Testis (tissue), 2 donors: ENCODE measurements at regions not wholly inside any gene's neighbourhood (a gene's known extent, or its start where the extent isn't known, plus 50 kb on each side); places are given as distances from the start of the nearest gene placed in this dataset.

ENCODE experiments used
- POLR2A ChIP-seq: fragments of 450-650 bp; IDR thresholded peaks from one replicate; pipeline ENCODE4 v1.6.1; 2017; ENCODE audit warnings: antibody characterized with exemption, mild to moderate bottlenecking, moderate library complexity
- TF ChIP-seq, protein P1 (sequence below), 3 experiments: fragments of 450-650 bp in 2 of 3; fragments of 200-600 bp in 1 of 3; sonication (generic) in 1 of 3; IDR thresholded peaks; one replicate each; pipeline ENCODE4 v1.5.1; 2016 to 2019; ENCODE audit warnings: antibody characterized with exemption in 3 of 3, mild to moderate bottlenecking in 2 of 3, moderate library complexity in 1 of 3

DNA sequence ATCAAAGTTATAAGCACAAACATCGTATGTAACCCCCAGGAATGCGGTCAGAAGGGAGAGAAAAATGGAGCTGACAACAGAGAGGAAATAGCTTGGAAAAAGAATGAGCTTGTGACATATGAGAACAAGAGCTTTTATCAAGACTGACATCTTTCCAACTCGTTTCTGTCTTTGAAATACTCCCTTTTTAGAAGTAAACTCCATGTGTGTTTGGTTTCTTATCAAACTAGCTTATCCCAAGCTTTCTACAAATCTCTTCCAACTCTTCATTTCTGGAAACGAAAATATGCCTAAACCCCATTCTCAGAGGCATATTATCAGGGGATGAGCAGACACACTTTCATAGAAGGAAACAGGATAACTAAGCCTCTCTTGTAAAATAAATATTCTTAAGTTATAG, 235.4 kb downstream of the NAF1 start:
- no peak for TF ChIP-seq POLR2A
- TF ChIP-seq, protein P1, sequence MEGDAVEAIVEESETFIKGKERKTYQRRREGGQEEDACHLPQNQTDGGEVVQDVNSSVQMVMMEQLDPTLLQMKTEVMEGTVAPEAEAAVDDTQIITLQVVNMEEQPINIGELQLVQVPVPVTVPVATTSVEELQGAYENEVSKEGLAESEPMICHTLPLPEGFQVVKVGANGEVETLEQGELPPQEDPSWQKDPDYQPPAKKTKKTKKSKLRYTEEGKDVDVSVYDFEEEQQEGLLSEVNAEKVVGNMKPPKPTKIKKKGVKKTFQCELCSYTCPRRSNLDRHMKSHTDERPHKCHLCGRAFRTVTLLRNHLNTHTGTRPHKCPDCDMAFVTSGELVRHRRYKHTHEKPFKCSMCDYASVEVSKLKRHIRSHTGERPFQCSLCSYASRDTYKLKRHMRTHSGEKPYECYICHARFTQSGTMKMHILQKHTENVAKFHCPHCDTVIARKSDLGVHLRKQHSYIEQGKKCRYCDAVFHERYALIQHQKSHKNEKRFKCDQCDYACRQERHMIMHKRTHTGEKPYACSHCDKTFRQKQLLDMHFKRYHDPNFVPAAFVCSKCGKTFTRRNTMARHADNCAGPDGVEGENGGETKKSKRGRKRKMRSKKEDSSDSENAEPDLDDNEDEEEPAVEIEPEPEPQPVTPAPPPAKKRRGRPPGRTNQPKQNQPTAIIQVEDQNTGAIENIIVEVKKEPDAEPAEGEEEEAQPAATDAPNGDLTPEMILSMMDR (IDR thresholded peaks at IDR 0.05), result no peak
